GM10248 (cell line): ENCODE measurements at regions not wholly inside any gene's neighbourhood (a gene's known extent, or its start where the extent isn't known, plus 50 kb on each side); places are given as distances from the start of the nearest gene placed in this dataset.

Experiments used
- CTCF ChIA-PET: fragments of 300-600 bp; sonication (Branson Sonifier 250); formaldehyde crosslinking; extraction: SDS; loops from one replicate; lab custom pipeline; 2021; ENCODE audit warnings: antibody characterized with exemption; lab: Yijun Ruan, JAX
- POLR2A ChIA-PET: fragments of 350-650 bp; sonication (Branson Sonifier 250); formaldehyde crosslinking; extraction: SDS; loops from one replicate; lab custom pipeline; 2020; ENCODE audit warnings: antibody characterized with exemption; lab: Yijun Ruan, JAX
- DNase-seq: peaks from one replicate; pipeline ENCODE4 v3.0.0; 2012; ENCODE audit errors: extremely low spot score
- CTCF ChIP-seq: IDR thresholded peaks from 2 replicates; pipeline ENCODE4 v1.5.1; 2012; ENCODE audit warnings: mild to moderate bottlenecking, low read depth; ENCODE audit errors: extremely low read depth, missing control alignments, control extremely low read depth

DNA sequence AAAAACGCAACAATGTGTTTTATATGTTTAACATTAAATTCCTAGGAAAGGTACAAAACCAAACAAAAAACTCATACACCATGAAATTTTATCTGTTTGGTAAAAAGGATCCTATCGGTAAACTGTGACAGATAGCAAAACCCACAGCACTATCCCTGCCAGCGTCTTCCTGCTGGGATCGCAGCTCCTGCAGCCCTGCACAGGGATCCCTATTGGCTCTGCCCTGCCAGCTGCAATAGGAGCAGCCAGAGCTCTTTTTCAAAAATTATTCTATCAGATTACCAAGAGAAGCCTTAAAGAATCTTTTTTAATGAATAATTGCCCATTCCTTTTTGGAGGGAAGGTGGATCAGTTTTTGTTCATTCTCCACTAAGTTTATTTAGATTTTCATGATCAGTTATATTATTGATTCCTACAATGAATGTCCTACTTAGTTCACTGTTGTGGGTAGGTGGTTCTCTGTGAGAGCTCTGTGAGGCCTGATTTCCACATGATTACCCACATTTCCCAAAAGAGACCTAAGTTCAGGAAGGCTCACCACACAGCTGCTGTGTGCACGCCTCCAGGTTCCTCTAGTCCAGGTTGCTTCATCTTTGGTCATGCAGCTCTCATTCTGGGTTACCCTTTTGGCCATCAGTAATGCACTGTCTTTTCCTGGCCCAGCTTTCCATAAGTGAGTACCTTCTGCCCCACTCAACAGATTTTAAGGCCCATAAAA is 293.8 kb downstream of the FRK start:
- no peak for DNase-seq
- TF ChIP-seq CTCF: no peak
- ChIA-PET CTCF (interaction anchor here (0.7 kb wide), 1 partner anchor 19 kb away, joined by 3 read pairs; no protein-coding TSS in a partner anchor), POLR2A (no interaction called here)

DNA sequence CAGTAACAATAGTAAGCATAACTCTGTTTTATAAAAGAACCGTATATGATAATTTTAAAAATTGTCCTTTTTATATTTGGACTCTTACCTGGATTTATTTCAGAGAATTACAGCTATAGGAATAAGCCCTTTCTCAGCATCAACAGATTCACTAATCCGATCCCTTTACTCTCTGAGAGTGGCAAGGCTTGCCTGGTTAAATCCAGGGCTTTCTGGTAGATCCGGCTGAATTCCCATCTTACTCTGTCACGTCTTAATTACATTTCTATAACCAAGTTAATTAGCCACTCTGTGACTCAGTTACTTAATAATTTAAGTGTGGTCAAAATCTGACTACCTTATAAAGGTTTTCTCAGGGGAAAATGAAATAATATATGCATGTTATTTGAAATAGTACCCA is 294.7 kb downstream of the FRK start:
- ChIA-PET CTCF (no interaction called here), POLR2A (no interaction called here)
- DNase-seq: no peak
- no peak for TF ChIP-seq CTCF

DNA sequence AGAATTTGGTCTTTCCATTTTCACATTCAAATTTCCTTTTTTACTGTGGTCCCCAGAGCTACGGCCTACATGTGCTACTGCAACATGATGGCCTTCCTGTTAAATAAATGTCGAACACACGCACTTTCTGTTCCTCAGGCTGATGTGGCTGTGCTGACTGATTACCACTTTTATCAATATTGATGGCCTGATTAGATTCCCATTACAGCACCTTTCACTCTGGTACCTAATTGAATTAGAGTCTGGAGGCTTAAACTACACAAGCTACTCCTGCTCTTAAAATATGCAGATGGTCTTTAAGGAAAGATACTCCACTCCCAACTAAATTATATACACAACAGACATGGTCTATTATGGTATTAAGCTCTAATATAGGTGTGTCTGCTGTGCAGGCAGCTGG is 301.6 kb downstream of the FRK start:
- POLR2A ChIA-PET: no interaction called here
- TF ChIP-seq CTCF: no peak
- CTCF ChIA-PET: interaction anchor here (1.0 kb wide), 2 partner anchors 20 to 25 kb away, joined by 3 read pairs; no protein-coding TSS in a partner anchor
- DNase-seq: no peak

DNA sequence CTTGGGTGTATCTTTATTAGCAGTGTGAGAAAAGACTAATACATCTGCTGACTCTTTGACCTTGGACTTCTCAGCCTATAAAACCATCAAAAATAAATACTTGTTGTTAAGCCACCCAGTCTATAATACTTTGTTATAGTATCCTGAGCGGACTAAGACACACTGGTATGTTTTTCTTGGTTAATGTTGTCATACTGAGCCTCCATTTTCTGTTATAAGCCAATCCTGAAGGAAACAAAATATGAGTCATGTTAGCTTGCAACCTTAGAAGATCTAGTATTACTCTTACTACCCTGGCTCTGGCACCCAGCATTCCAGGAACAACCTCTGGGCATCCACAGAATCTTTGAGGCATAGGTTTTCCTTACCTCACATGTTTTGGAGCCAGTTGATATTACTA is 307.2 kb downstream of the FRK start:
- DNase-seq: no peak
- CTCF ChIA-PET: no interaction called here
- POLR2A ChIA-PET: no interaction called here
- TF ChIP-seq CTCF: no peak

DNA sequence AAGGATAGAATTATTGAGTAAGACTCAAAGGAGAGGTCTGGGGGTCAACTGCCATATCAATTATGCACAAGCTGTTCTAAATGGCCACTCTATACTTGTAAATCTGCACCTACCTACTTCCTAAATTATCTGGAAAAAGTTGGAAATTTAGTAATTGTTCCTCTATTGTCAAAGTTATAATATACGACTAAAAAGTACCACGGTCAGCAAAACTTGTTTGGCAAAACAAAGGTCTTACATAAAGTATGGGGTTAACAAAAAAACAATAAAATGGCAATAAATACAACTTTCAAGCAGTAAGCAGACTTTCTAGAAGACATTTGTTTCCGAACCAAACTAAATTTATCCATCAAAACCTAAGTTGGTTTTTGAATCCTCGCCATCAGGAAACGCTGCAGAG is 309.7 kb downstream of the FRK start:
- ChIA-PET POLR2A (no interaction called here), CTCF (interaction anchor here (1.0 kb wide), 1 partner anchor 47 kb away, joined by 3 read pairs; no protein-coding TSS in a partner anchor)
- no peak for DNase-seq
- TF ChIP-seq CTCF: no peak

- ChIA-PET CTCF (interaction anchor here (0.9 to 1.6 kb wide), 4 partner anchors 10 to 46 kb away, joined by 3 to 6 read pairs (median 3); no protein-coding TSS in a partner anchor), POLR2A (interaction anchor here (0.7 kb wide), 1 partner anchor 1556 kb away, joined by 3 read pairs; no protein-coding TSS in a partner anchor)
- TF ChIP-seq CTCF: no peak
- no peak for DNase-seq
Observed at GRCh38 chr6:115750292-115750691, 310.4 kb downstream of the FRK start.
